Parathyroid adenoma (tissue), 2 donors: ENCODE measurements at regions not wholly inside any gene's neighbourhood (a gene's known extent, or its start where the extent isn't known, plus 50 kb on each side); places are given as distances from the start of the nearest gene placed in this dataset.
"Not testable (repeated sequence)": the region's sequence is repeated elsewhere in the genome, so short reads cannot be mapped to it uniquely, and the experiment has no call there.

Experiments
- H2AFZ ChIP-seq: fragments of 300-600 bp; sonication (generic); one replicate; pipeline ENCODE4 v1.7.0; 2017; ENCODE audit warnings: antibody characterized with exemption, mild to moderate bottlenecking
- H3K27ac ChIP-seq: fragments of 300-600 bp; sonication (generic); one replicate; pipeline ENCODE4 v1.7.0; 2017
- H3K27me3 ChIP-seq: fragments of 300-600 bp; sonication (generic); one replicate; pipeline ENCODE4 v1.7.0; 2017; ENCODE audit warnings: low read length; ENCODE audit not compliant: control insufficient read depth, insufficient read depth
- H3K36me3 ChIP-seq: fragments of 300-600 bp; sonication (generic); one replicate; pipeline ENCODE4 v1.7.0; 2017; ENCODE audit warnings: low read length; ENCODE audit not compliant: control insufficient read depth, insufficient read depth
- H3K4me1 ChIP-seq: fragments of 300-600 bp; sonication (generic); one replicate; pipeline ENCODE4 v1.7.0; 2017; ENCODE audit warnings: control low read depth
- H3K4me2 ChIP-seq: fragments of 300-600 bp; sonication (generic); one replicate; pipeline ENCODE4 v1.7.0; 2017; ENCODE audit warnings: low read length
- H3K4me3 ChIP-seq: fragments of 300-600 bp; sonication (generic); one replicate; pipeline ENCODE4 v1.7.0; 2017; ENCODE audit warnings: low read depth, low read length
- H3K79me2 ChIP-seq: fragments of 300-600 bp; sonication (generic); one replicate; pipeline ENCODE4 v1.7.0; 2017; ENCODE audit warnings: control low read depth
- H3K9ac ChIP-seq: fragments of 300-600 bp; sonication (generic); one replicate; pipeline ENCODE4 v1.7.0; 2017; ENCODE audit warnings: mild to moderate bottlenecking
- H3K9me3 ChIP-seq: fragments of 300-600 bp; sonication (generic); one replicate; pipeline ENCODE4 v1.7.0; 2017; ENCODE audit warnings: low read length; ENCODE audit not compliant: control insufficient read depth
- TF ChIP-seq, protein P1 (sequence below): fragments of 300-600 bp; sonication (generic); IDR thresholded peaks from one replicate; pipeline ENCODE4 v1.7.0; 2017; ENCODE audit warnings: antibody characterized with exemption, mild to moderate bottlenecking
- donor health status: primary hyperparathyroidism.

DNA sequence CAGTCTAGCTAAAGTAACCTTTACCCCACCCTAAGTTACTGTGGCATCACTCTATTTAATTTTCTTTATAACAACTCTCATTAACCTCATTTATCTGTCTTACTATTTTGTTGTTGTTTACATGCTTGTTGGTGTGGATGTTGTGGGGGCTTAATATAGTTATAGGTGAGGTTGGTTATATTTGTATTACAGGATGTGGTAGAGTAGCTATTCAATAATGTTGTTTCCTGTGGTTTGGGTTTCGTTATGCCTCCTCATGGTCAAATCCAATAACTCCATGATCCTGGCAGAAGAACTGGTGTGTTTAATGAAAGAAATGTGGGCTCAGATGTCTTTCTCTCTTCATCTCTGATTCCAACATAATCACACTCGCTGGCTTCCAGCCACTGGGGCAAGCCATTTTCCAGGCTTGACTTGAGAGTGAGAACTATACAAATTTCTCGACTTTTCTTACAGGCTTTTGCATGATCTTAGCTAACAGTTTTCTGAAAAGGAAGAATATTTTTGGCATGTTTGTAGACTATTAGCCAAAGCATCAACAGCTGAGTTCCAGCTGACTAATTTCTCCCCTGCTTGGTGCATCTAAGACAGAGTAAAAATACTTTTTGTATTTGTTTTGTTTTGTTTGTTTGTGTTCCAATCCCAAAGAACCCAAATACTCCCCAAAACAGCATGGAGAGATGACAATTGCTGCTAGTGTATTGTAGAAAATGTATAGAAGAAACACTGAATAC, 303.7 kb upstream of the PAPPA start:
- Histone ChIP-seq H3K36me3 (no peaks in the 10 kb centered on the region), H3K4me1 (no peaks in the 10 kb centered on the region), H3K79me2 (no peaks in the 10 kb centered on the region), H2AFZ (no peak overlapping the region), H3K4me3 (no peak overlapping the region), H3K9me3 (no peaks in the 10 kb centered on the region), H3K9ac (no peak overlapping the region), H3K27ac (no peak overlapping the region), H3K4me2 (no peak overlapping the region), H3K27me3 (no peaks in the 10 kb centered on the region)
- TF ChIP-seq, protein P1, sequence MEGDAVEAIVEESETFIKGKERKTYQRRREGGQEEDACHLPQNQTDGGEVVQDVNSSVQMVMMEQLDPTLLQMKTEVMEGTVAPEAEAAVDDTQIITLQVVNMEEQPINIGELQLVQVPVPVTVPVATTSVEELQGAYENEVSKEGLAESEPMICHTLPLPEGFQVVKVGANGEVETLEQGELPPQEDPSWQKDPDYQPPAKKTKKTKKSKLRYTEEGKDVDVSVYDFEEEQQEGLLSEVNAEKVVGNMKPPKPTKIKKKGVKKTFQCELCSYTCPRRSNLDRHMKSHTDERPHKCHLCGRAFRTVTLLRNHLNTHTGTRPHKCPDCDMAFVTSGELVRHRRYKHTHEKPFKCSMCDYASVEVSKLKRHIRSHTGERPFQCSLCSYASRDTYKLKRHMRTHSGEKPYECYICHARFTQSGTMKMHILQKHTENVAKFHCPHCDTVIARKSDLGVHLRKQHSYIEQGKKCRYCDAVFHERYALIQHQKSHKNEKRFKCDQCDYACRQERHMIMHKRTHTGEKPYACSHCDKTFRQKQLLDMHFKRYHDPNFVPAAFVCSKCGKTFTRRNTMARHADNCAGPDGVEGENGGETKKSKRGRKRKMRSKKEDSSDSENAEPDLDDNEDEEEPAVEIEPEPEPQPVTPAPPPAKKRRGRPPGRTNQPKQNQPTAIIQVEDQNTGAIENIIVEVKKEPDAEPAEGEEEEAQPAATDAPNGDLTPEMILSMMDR = no peak

DNA sequence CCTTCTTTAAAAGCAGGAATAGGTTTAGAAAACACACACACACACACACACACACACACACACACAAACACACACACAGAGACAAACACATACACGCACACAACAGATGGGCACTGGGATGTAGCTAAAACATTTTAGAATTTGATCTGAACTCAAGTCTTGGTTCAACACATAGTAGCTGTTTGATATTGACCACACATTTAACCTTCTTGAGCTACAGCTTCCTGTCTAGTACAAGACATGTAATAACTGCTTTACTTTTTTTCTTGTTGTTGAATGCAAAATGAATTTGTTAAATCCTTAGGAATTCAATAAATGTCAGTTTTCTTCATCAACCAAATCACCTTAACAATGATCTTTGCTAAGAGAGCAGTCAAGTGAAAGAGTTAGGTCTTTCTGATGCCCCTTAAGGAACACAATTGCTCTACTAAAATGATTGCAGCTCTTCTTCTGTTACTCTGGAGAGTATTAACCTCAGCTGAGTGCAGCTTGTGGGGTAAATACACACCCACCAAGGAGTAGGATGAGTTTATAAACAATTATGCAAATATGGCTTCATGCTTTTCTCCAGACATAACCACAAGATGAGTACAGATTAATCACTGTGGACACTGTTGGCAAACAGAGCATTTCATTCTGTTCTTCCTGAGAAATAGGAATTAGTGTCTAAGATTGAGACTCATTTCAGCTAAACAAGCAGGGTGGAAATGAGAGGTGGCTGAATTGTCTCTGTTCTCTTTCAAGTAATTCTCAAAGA, 302.9 kb upstream of the PAPPA start:
- TF ChIP-seq, protein P1 = no peak

DNA sequence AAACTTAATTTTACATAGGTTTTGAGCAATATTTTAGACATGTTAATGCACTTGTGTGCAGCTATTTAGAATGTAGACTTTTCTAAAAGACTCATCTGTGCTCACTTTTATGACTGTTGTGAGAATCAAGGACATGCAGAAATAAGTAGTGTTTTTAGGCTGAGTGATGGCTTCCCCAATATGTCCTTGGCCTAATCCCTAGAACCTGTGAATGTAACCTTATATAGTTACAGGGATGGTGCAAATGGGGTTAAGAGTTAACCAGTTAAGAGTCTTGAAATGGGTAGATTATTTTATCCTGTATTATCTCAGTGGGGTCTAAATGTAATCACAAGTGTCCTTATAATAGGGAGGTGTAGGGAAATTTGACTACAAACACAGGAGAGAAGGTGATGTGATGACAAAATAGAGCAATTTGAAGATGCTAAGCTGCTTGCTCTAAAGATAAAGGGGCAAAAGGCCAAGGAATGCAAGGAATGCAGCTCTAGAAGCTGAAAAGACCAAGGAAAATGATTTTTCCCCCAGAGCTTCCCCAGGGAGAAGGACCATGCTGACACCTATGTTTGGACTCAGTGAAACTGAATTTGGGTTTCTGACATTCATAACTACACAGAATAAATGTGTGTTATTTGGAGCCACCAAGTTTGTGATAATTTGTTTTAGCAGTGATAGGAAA, 298.0 kb upstream of the PAPPA start:
- Histone ChIP-seq H3K4me1 (no peaks in the 10 kb centered on the region), H3K36me3 (no peaks in the 10 kb centered on the region), H2AFZ (no peak overlapping the region), H3K4me2 (no peak overlapping the region), H3K27me3 (no peaks in the 10 kb centered on the region), H3K4me3 (no peak overlapping the region), H3K27ac (no peak overlapping the region), H3K79me2 (no peaks in the 10 kb centered on the region), H3K9me3 (no peaks in the 10 kb centered on the region), H3K9ac (no peak overlapping the region)
- TF ChIP-seq, protein P1 = no peak

More for the DNA sequence above, 302.9 kb upstream of the PAPPA start:
- Histone ChIP-seq H2AFZ (no peak overlapping the region), H3K79me2 (no peaks in the 10 kb centered on the region), H3K36me3 (no peaks in the 10 kb centered on the region), H3K4me3 (no peak overlapping the region), H3K4me1 (no peaks in the 10 kb centered on the region), H3K4me2 (no peak overlapping the region), H3K27ac (no peak overlapping the region), H3K9me3 (no peaks in the 10 kb centered on the region), H3K9ac (no peak overlapping the region), H3K27me3 (no peaks in the 10 kb centered on the region)

DNA sequence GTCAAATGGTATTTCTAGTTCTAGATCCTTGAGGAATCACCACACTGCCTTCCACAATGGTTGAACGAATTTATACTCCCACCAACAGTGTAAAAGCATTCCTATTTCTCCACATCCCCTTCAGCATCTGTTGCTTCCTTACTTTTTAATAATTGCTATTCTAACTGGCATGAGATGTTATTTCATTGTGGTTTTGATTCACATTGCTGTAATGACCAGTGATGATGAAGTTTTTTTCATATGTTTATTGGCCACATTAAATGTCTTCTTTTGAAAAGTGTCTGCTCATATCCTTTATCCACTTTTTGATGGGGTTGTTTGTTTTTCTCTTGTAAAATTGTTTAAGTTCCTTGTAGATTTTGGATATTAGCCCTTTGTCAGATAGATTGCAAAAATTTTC, 295.2 kb upstream of the PAPPA start:
- H3K9ac ChIP-seq, H3K27ac ChIP-seq, H2AFZ ChIP-seq, H3K79me2 ChIP-seq, H3K4me3 ChIP-seq, H3K9me3 ChIP-seq, H3K27me3 ChIP-seq, H3K36me3 ChIP-seq, H3K4me1 ChIP-seq, H3K4me2 ChIP-seq: not testable (repeated sequence)

DNA sequence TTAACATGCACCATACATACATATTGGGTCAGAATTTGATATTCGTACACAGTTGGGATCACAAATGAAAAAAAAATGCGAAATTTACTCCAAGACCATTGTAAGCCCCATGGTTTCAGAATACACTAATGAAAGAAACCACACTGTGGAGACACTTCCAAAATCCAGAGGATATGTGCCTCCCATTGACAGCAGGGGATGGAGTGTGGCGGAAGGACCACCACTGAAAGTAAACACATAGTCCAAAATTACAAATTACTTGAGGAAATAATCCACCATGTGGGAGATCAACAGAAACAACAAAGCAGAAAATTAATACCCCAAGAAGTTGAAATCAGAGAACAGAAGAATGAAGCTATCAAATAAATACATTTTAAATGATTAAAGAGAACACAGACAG, 291.6 kb upstream of the PAPPA start:
- Histone ChIP-seq H3K27ac (no peak overlapping the region), H3K4me1 (no peaks in the 10 kb centered on the region), H3K4me3 (no peak overlapping the region), H3K9ac (no peak overlapping the region), H3K36me3 (no peaks in the 10 kb centered on the region), H3K4me2 (no peak overlapping the region), H2AFZ (no peak overlapping the region), H3K79me2 (no peaks in the 10 kb centered on the region), H3K27me3 (no peaks in the 10 kb centered on the region), H3K9me3 (no peaks in the 10 kb centered on the region)
- TF ChIP-seq, protein P1 = no peak
